SU-DHL-6 (cell line): ENCODE measurements at regions not wholly inside any gene's neighbourhood (a gene's known extent, or its start where the extent isn't known, plus 50 kb on each side); places are given as distances from the start of the nearest gene placed in this dataset.

Source experiments
- EZH2phosphoT487 ChIP-seq: fragments of 200-600 bp; sonication (generic), shearing (Covaris generic); conservative IDR thresholded peaks from 2 replicates; pipeline ENCODE4 v1.6.1; 2018; ENCODE audit warnings: mild to moderate bottlenecking, antibody characterized with exemption, low read length, moderate library complexity, mixed read lengths
- TF ChIP-seq, protein P1 (sequence below): fragments of 200-600 bp; sonication (generic); IDR thresholded peaks from one replicate; pipeline ENCODE4 v1.5.1; 2017; ENCODE audit warnings: antibody characterized with exemption, mild to moderate bottlenecking, low read length, moderate library complexity; ENCODE audit not compliant: insufficient read depth, poor library complexity, severe bottlenecking

DNA sequence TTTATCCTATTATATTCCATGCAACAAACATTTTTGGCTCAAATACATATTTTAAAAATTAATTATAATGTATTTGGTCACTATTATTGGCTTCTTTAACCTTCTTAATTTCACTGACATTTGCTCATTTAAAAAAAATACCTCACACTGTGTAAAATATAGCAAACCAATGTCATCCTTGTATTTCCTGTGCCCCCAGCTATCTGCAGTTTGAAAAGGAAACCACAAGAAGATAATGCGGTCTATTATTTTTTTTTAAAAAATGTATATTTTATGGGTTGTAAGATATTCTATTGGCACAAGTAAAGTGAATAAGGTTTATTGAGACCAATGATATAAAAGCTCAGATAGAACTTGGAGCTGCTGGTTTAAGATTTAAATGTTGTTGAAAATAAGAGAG lies 904.2 kb downstream of the SI start:
- TF ChIP-seq, protein P1, sequence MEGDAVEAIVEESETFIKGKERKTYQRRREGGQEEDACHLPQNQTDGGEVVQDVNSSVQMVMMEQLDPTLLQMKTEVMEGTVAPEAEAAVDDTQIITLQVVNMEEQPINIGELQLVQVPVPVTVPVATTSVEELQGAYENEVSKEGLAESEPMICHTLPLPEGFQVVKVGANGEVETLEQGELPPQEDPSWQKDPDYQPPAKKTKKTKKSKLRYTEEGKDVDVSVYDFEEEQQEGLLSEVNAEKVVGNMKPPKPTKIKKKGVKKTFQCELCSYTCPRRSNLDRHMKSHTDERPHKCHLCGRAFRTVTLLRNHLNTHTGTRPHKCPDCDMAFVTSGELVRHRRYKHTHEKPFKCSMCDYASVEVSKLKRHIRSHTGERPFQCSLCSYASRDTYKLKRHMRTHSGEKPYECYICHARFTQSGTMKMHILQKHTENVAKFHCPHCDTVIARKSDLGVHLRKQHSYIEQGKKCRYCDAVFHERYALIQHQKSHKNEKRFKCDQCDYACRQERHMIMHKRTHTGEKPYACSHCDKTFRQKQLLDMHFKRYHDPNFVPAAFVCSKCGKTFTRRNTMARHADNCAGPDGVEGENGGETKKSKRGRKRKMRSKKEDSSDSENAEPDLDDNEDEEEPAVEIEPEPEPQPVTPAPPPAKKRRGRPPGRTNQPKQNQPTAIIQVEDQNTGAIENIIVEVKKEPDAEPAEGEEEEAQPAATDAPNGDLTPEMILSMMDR, result no peak
- no peak for TF ChIP-seq EZH2phosphoT487
